GDM1 (cell line): ENCODE measurements at regions not wholly inside any gene's neighbourhood (a gene's known extent, or its start where the extent isn't known, plus 50 kb on each side); places are given as distances from the start of the nearest gene placed in this dataset.

Source experiments
- DNase-seq: peaks from one replicate; lab custom pipeline; 2025; lab: John Stamatoyannopoulos, UW

- DNase-seq = no peak
Measured at GRCh38 chr5:174159327-174160114, 114.0 kb downstream of the NSG2 start.

GRCh38 chr5:174165406-174165805 is 119.9 kb downstream of the NSG2 start:
- no peak for DNase-seq

- DNase-seq = no peak
Measured at GRCh38 chr5:174166231-174167079, 120.9 kb downstream of the NSG2 start.

- DNase-seq = no peak
Measured at GRCh38 chr5:174167080-174167910, 121.8 kb downstream of the NSG2 start.

GRCh38 chr5:174172152-174172551 is 126.6 kb downstream of the NSG2 start:
- no peak for DNase-seq

- DNase-seq = no peak
Measured at GRCh38 chr5:174172566-174172965, 127.1 kb downstream of the NSG2 start.

- DNase-seq = no peak
Measured at GRCh38 chr5:174173766-174174165, 128.3 kb downstream of the NSG2 start.

- DNase-seq = no peak
Measured at GRCh38 chr5:174175716-174176268, 130.3 kb downstream of the NSG2 start.

- no peak for DNase-seq
Measured at GRCh38 chr5:174176511-174176910, 131.0 kb downstream of the NSG2 start.

- DNase-seq = no peak
Measured at GRCh38 chr5:174177531-174177930, 132.0 kb downstream of the NSG2 start.

GRCh38 chr5:174177976-174178605 is 132.6 kb downstream of the NSG2 start:
- no peak for DNase-seq

GRCh38 chr5:174180639-174181038 is 135.1 kb downstream of the NSG2 start:
- DNase-seq = no peak

GRCh38 chr5:174182111-174182510 is 136.6 kb downstream of the NSG2 start:
- DNase-seq = no peak

GRCh38 chr5:174183701-174184100 is 138.2 kb downstream of the NSG2 start:
- DNase-seq = no peak

- no peak for DNase-seq
Measured at GRCh38 chr5:174185506-174185905, 140.0 kb downstream of the NSG2 start.

- no peak for DNase-seq
Measured at GRCh38 chr5:174186096-174186695, 140.7 kb downstream of the NSG2 start.

- DNase-seq = no peak
Measured at GRCh38 chr5:174187001-174187400, 141.5 kb downstream of the NSG2 start.

GRCh38 chr5:174187481-174187880 is 142.0 kb downstream of the NSG2 start:
- no peak for DNase-seq

GRCh38 chr5:174188295-174188694 is 142.8 kb downstream of the NSG2 start:
- DNase-seq = no peak

- DNase-seq = no peak
Measured at GRCh38 chr5:174189654-174190541, 144.4 kb downstream of the NSG2 start.
